Activated B cell treated with CpG ODN at 0.5 μM for 24 hours (primary cell): ENCODE measurements at regions not wholly inside any gene's neighbourhood (a gene's known extent, or its start where the extent isn't known, plus 50 kb on each side); places are given as distances from the start of the nearest gene placed in this dataset.
"Not testable (repeated sequence)": the region's sequence is repeated elsewhere in the genome, so short reads cannot be mapped to it uniquely, and the experiment has no call there.

ENCODE experiments used
- ATAC-seq: fragments of 200-7000 bp; cut with Tn5 transposase; one replicate; pipeline ENCODE4 v1.10.0; 2021; ENCODE audit warnings: low read depth, mild to moderate bottlenecking, moderate library complexity
- CTCF ChIA-PET: fragments of 350-600 bp; sonication (Branson Sonifier 250); formaldehyde crosslinking; loops from one replicate; lab custom pipeline; 2021; ENCODE audit warnings: antibody characterized with exemption; lab: Charles Lee
- POLR2A ChIA-PET: fragments of 350-600 bp; sonication (Branson Sonifier 250); formaldehyde crosslinking; loops from one replicate; lab custom pipeline; 2021; ENCODE audit warnings: antibody characterized with exemption; lab: Charles Lee
- DNase-seq: peaks from one replicate; pipeline ENCODE4 v3.0.0; 2022
- H3K27ac Mint-ChIP-seq: one replicate; pipeline ENCODE4 v1.8.0; 2020; ENCODE audit warnings: mixed read lengths
- H3K27me3 Mint-ChIP-seq: one replicate; pipeline ENCODE4 v1.8.0; 2021; ENCODE audit warnings: mixed read lengths
- H3K36me3 Mint-ChIP-seq: one replicate; pipeline ENCODE4 v1.8.0; 2021; ENCODE audit warnings: low read depth, mixed read lengths
- H3K4me1 Mint-ChIP-seq: one replicate; pipeline ENCODE4 v1.8.0; 2021; ENCODE audit warnings: mixed read lengths
- H3K4me3 Mint-ChIP-seq: one replicate; pipeline ENCODE4 v1.8.0; 2020; ENCODE audit warnings: mild to moderate bottlenecking, mixed read lengths
- H3K9me3 Mint-ChIP-seq: one replicate; pipeline ENCODE4 v1.8.0; 2020; ENCODE audit warnings: mixed read lengths
- intact Hi-C: fragments of 100-400 bp; cut with micrococcal nuclease; formaldehyde crosslinking; loops from one replicate; pipeline ENCODE4 v1.15.1; 2024
- TF ChIP-seq, protein P1 (sequence below): fragments of 200-600 bp; IDR thresholded peaks from one replicate; pipeline ENCODE4 v1.8.0; 2022; ENCODE audit warnings: antibody characterized with exemption, mild to moderate bottlenecking

DNA sequence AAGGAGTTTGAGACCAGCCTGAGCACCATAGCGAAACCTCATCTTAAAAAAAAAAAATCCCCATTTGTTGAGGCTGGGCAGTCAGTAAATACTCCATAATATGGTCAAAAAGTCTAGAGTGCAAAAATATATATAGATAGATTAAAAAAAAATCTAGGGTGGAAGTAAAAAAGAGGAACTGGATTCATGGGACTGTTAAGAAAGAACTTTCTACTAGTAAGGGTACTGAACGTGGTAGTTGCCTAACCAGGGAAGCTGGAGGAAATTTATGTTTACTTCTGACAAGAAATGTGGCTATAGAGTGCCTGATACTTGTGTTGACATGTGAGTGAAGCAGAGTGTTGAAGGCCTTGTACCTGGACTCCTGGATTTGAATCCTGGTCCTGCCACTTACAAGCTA lies 265.9 kb upstream of the FAM78B start:
- TF ChIP-seq, protein P1, sequence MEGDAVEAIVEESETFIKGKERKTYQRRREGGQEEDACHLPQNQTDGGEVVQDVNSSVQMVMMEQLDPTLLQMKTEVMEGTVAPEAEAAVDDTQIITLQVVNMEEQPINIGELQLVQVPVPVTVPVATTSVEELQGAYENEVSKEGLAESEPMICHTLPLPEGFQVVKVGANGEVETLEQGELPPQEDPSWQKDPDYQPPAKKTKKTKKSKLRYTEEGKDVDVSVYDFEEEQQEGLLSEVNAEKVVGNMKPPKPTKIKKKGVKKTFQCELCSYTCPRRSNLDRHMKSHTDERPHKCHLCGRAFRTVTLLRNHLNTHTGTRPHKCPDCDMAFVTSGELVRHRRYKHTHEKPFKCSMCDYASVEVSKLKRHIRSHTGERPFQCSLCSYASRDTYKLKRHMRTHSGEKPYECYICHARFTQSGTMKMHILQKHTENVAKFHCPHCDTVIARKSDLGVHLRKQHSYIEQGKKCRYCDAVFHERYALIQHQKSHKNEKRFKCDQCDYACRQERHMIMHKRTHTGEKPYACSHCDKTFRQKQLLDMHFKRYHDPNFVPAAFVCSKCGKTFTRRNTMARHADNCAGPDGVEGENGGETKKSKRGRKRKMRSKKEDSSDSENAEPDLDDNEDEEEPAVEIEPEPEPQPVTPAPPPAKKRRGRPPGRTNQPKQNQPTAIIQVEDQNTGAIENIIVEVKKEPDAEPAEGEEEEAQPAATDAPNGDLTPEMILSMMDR, result no peak

DNA sequence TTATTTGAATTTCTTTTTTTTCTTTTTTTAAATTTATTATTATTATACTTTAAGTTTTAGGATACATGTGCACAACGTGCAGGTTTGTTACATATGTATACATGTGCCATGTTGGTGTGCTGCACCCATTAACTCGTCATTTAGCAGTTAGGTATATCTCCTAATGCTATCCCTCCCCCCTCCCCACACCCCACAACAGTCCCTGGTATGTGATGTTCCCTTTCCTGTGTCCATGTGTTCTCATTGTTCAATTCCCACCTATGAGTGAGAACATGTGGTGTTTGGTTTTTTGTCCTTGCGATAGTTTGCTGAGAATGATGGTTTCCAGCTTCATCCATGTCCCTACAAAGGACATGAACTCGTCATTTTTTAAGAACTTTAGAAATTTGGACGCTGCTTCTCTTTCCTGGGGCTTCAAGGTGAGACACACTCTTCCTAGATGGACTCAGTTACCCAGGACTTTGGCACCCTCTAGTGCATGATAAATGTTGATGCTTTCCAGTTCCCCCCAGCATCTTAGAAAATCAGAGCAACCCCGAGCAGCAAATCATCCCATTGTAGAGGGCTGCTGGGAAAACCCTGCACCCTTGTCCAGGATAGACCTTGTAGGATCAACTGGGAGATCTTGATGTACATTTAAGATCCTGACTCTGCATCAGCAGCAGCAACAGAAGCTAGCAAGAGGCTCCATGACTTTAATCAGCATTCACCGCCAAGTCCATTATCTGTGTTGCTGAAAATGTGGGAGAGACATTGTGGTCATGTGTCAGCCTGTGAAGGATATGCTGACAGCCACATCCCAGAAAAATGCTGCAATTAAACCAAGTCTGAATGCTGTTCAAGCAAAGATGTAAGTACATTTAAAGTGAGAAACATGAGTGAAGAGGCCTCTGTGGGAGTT lies 266.9 kb upstream of the FAM78B start:
- ATAC-seq, H3K36me3 Mint-ChIP-seq, H3K27me3 Mint-ChIP-seq, CTCF ChIA-PET, DNase-seq, POLR2A ChIA-PET, H3K27ac Mint-ChIP-seq, intact Hi-C loops, H3K9me3 Mint-ChIP-seq, H3K4me1 Mint-ChIP-seq, H3K4me3 Mint-ChIP-seq: not testable (repeated sequence)

More for the DNA sequence above, 265.9 kb upstream of the FAM78B start:
- H3K4me3 Mint-ChIP-seq, result no peak overlapping the region
- CTCF ChIA-PET, result no interaction called here
- POLR2A ChIA-PET, result no interaction called here
- no peak overlapping the region for H3K27ac Mint-ChIP-seq
- peaks cover 1% of the 10 kb centered on the region for H3K27me3 Mint-ChIP-seq
- no peaks in the 10 kb centered on the region for H3K9me3 Mint-ChIP-seq
- DNase-seq (no peak), ATAC-seq (no peak)
- no peaks in the 10 kb centered on the region for H3K4me1 Mint-ChIP-seq
- no peaks in the 10 kb centered on the region for H3K36me3 Mint-ChIP-seq
- intact Hi-C loops, result no loop called here

DNA sequence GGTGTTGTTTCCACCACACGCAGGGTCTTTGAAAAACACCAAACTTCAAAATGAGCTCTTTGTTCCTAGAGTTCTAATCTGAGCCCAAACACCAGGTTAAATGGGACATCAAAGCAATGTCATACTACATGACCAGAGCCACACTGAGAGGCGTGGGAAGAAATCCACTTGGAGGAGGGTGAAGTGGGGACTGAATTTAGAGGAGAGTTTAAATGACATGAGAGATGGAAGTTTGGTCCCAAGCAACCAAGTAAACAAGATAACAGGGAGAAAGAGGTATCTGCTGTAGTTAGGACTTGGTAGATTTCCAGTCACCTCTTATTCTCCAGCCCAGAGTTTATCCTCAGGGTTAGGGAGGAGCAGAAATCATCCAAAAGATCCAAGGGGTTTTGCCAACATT lies 290.9 kb upstream of the FAM78B start:
- intact Hi-C loops, result no loop called here
- ChIA-PET CTCF (interaction anchor here (1.0 kb wide), 1 partner anchor 21 kb away, joined by 3 read pairs; no protein-coding TSS in a partner anchor), POLR2A (no interaction called here)
- Mint-ChIP-seq H3K27ac (no peak overlapping the region), H3K9me3 (no peaks in the 10 kb centered on the region), H3K36me3 (no peaks in the 10 kb centered on the region), H3K4me3 (no peak overlapping the region), H3K27me3 (no peaks in the 10 kb centered on the region), H3K4me1 (no peaks in the 10 kb centered on the region)
- TF ChIP-seq, protein P1, result no peak
- DNase-seq (no peak), ATAC-seq (no peak)

DNA sequence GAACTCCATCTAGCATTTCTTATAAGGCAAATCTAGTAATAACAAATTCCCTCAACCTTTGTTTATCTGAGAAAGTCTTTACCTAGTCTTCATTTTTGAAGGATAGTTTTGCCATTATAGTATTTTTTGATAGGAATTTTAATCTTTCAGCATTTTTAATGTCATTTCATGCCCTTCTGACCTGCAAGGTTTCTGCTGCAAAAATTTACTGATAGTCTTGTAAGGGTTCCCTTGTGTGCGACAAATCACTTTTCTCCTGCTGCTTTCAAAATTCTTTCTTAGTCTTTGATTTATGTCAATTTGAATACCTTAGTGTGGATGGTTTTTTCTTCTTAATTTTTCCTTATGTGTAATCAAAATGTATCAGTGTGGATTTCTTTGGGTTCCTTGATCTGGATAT lies 297.5 kb upstream of the FAM78B start:
- DNase-seq (no peak), ATAC-seq (no peak)
- no peak overlapping the region for H3K4me3 Mint-ChIP-seq
- no peaks in the 10 kb centered on the region for H3K36me3 Mint-ChIP-seq
- H3K9me3 Mint-ChIP-seq, result peaks cover 13% of the 10 kb centered on the region
- H3K27me3 Mint-ChIP-seq, result peaks cover 10% of the 10 kb centered on the region
- ChIA-PET CTCF (no interaction called here), POLR2A (no interaction called here)
- TF ChIP-seq, protein P1, result no peak
- intact Hi-C loops, result no loop called here
- H3K27ac Mint-ChIP-seq, result no peak overlapping the region
- H3K4me1 Mint-ChIP-seq, result no peaks in the 10 kb centered on the region

DNA sequence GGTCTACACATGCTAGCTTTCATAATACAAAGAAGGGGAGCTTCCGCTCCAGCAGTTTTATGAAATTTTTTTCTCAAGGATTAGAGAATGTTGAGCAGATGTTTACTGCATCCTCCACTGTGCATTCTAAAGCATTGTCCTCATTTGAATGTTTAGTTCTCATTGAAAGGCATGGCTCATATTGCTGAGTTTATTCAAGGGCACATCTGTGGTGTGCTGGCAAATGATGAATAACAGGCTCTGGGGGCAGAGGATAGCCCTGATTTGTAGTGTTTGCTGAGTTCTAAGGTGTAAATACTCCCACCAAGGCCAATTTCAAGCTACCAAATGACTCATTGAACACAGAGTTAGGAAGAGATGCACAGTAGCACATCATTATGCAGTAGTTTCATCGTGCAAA lies 303.2 kb upstream of the FAM78B start:
- intact Hi-C loops, result no loop called here
- ATAC-seq, result no peak
- H3K27ac Mint-ChIP-seq, result no peak overlapping the region
- ChIA-PET CTCF (interaction anchor here (1.4 kb wide), 1 partner anchor 9 kb away, joined by 4 read pairs; no protein-coding TSS in a partner anchor), POLR2A (no interaction called here)
- TF ChIP-seq, protein P1, result no peak
- H3K36me3 Mint-ChIP-seq, result no peaks in the 10 kb centered on the region
- DNase-seq, result no peak
- H3K4me3 Mint-ChIP-seq, result no peak overlapping the region
- H3K4me1 Mint-ChIP-seq, result peaks cover 4% of the 10 kb centered on the region
- peaks cover 10% of the 10 kb centered on the region for H3K9me3 Mint-ChIP-seq
- H3K27me3 Mint-ChIP-seq, result peaks cover 19% of the 10 kb centered on the region
